Transverse colon (tissue), 4 donors: ENCODE measurements at regions not wholly inside any gene's neighbourhood (a gene's known extent, or its start where the extent isn't known, plus 50 kb on each side); places are given as distances from the start of the nearest gene placed in this dataset.

ENCODE experiments used
- DNase-seq: peaks from one replicate; pipeline ENCODE4 v3.0.0-alpha.2; 2019
- H3K27ac ChIP-seq, 4 donors: fragments of 200-600 bp; sonication (generic); 2 replicates each; pipeline ENCODE4 v1.5.1; 2016 to 2018; ENCODE audit warnings: inconsistent platforms in 4 of 4
- H3K27me3 ChIP-seq: fragments of 200-600 bp; sonication (generic); 2 replicates; pipeline ENCODE4 v1.5.1; 2017; ENCODE audit warnings: inconsistent platforms
- H3K36me3 ChIP-seq, 4 donors: fragments of 200-600 bp; sonication (generic); 2 replicates each; pipeline ENCODE4 v1.5.1; 2017 to 2019; ENCODE audit warnings: inconsistent platforms in 4 of 4
- H3K4me1 ChIP-seq, 4 donors: fragments of 200-600 bp; sonication (generic); 2 replicates each; pipeline ENCODE4 v1.5.1; 2017 to 2020; ENCODE audit warnings: inconsistent platforms in 4 of 4
- H3K4me3 ChIP-seq, 4 donors: fragments of 200-600 bp; sonication (generic); 1 replicate in 1 of 4; 2 replicates in 3 of 4; pipeline versions ENCODE4 v1.5.1 to v1.6.1; 2017 to 2019; ENCODE audit warnings: inconsistent platforms in 4 of 4
- H3K9me3 ChIP-seq, 2 donors: fragments of 200-600 bp; sonication (generic); 2 replicates each; pipeline ENCODE4 v1.5.1; 2017 to 2019; ENCODE audit warnings: inconsistent platforms in 2 of 2
- EP300 ChIP-seq: sonication (generic); formaldehyde crosslinking; IDR thresholded peaks from one replicate; pipeline ENCODE4 v1.6.1; 2017; ENCODE audit warnings: antibody characterized with exemption, low read depth
- POLR2A ChIP-seq: fragments of 450-650 bp; IDR thresholded peaks from one replicate; pipeline ENCODE4 v1.6.1; 2016; ENCODE audit warnings: antibody characterized with exemption, mild to moderate bottlenecking, moderate library complexity
- POLR2AphosphoS5 ChIP-seq, 3 donors: sonication (generic); formaldehyde crosslinking; IDR thresholded peaks; one replicate each; pipeline ENCODE4 v1.6.1; 2016; ENCODE audit warnings: antibody characterized with exemption in 3 of 3
- WGBS, 2 donors: methylation state at CpG; one replicate each; pipeline ENCODE4 v1.1.5; 2018; ENCODE audit warnings: low coverage in 1 of 2; 5-methylcytosine and 5-hydroxymethylcytosine counted together
- in situ Hi-C, 4 donors: fragments of 200-750 bp; cut with MboI; loops; one replicate each; pipeline versions ENCODE4 v1.15.0 to v1.15.1; 2017; ENCODE audit warnings: low sequenced_read_pairs in 3 of 4, low pct_ligation_motif_present in 1 of 4, low pct_unique_long_range_greater_than_20kb in 1 of 4
- intact Hi-C: fragments of 100-400 bp; cut with DNase I; formaldehyde crosslinking; loops from one replicate; pipeline ENCODE4 v1.15.1; 2023; ENCODE audit warnings: low total_unique reads
- TF ChIP-seq, protein P1 (sequence below), 5 experiments: fragments of 200-600 bp in 3 of 5; fragments of 450-650 bp in 2 of 5; sonication (generic) in 3 of 5; IDR thresholded peaks; 1 replicate in 2 of 5; 2 replicates in 3 of 5; pipeline ENCODE4 v1.5.1; 2016 to 2017; ENCODE audit warnings: antibody characterized with exemption in 5 of 5, inconsistent platforms in 3 of 5, mild to moderate bottlenecking in 2 of 5, moderate library complexity in 1 of 5

- no peaks in the 10 kb centered on the region for H3K36me3 ChIP-seq
- no peak overlapping the region for H3K27ac ChIP-seq
- DNase-seq: no peak
- no peaks in the 10 kb centered on the region for H3K9me3 ChIP-seq
- 85 to 100% methylated on average over 1 of the region's 1 CpG for WGBS, 2 donors
- no peak for TF ChIP-seq POLR2AphosphoS5 (IDR thresholded peaks at IDR 0.05)
- no peak for TF ChIP-seq POLR2A
- TF ChIP-seq EP300: no peak
- in situ Hi-C loops: no loop called here
- H3K27me3 ChIP-seq: peaks cover 48% of the 10 kb centered on the region
- intact Hi-C loops: no loop called here
- H3K4me3 ChIP-seq: no peak overlapping the region
- peaks cover 6 to 11% (median 8%) of the 10 kb centered on the region in 4 donors for H3K4me1 ChIP-seq
These were observed 593.0 kb upstream of the SGCD start for GRCh38 chr5:155733935-155734334.

DNA sequence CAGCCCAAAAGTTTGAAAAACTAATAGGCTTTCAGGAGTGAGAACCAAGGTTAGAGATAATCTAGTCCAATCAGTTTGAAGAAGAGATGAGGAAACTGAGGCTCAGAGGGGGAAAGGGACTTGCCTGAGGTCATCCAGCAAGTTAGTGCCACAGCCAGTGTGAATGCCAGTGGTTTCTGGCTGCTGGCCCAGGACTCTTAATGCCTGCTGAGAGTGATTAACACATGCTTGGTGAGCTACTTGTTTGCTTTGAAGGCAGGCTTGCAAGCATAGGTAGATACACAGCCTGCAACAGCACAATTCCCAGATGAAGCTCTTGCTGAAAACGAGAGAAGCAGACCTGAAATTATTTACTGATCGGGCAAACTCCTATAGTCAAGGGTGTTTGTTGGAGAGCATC lies 591.6 kb upstream of the SGCD start:
- intact Hi-C loops: no loop called here
- WGBS, 2 donors: 40 to 56% methylated on average over 2 of the region's 2 CpGs
- in situ Hi-C loops: no loop called here

GRCh38 chr5:155738616-155739015 lies 588.3 kb upstream of the SGCD start:
- WGBS, 2 donors: 82 to 84% methylated on average over 2 of the region's 2 CpGs
- in situ Hi-C loops: no loop called here

More for the DNA sequence above, 591.6 kb upstream of the SGCD start:
- TF ChIP-seq EP300 (no peak), POLR2A (no peak), POLR2AphosphoS5 (IDR thresholded peaks at IDR 0.05) (no peak)
- TF ChIP-seq, protein P1, sequence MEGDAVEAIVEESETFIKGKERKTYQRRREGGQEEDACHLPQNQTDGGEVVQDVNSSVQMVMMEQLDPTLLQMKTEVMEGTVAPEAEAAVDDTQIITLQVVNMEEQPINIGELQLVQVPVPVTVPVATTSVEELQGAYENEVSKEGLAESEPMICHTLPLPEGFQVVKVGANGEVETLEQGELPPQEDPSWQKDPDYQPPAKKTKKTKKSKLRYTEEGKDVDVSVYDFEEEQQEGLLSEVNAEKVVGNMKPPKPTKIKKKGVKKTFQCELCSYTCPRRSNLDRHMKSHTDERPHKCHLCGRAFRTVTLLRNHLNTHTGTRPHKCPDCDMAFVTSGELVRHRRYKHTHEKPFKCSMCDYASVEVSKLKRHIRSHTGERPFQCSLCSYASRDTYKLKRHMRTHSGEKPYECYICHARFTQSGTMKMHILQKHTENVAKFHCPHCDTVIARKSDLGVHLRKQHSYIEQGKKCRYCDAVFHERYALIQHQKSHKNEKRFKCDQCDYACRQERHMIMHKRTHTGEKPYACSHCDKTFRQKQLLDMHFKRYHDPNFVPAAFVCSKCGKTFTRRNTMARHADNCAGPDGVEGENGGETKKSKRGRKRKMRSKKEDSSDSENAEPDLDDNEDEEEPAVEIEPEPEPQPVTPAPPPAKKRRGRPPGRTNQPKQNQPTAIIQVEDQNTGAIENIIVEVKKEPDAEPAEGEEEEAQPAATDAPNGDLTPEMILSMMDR (IDR thresholded peaks at IDR 0.05): no peak
- no peaks in the 10 kb centered on the region for H3K36me3 ChIP-seq
- DNase-seq: no peak
- H3K27me3 ChIP-seq: peaks cover 33% of the 10 kb centered on the region
- no peak overlapping the region for H3K4me3 ChIP-seq
- no peaks in the 10 kb centered on the region for H3K4me1 ChIP-seq
- H3K27ac ChIP-seq: no peak overlapping the region
- H3K9me3 ChIP-seq: no peaks in the 10 kb centered on the region

DNA sequence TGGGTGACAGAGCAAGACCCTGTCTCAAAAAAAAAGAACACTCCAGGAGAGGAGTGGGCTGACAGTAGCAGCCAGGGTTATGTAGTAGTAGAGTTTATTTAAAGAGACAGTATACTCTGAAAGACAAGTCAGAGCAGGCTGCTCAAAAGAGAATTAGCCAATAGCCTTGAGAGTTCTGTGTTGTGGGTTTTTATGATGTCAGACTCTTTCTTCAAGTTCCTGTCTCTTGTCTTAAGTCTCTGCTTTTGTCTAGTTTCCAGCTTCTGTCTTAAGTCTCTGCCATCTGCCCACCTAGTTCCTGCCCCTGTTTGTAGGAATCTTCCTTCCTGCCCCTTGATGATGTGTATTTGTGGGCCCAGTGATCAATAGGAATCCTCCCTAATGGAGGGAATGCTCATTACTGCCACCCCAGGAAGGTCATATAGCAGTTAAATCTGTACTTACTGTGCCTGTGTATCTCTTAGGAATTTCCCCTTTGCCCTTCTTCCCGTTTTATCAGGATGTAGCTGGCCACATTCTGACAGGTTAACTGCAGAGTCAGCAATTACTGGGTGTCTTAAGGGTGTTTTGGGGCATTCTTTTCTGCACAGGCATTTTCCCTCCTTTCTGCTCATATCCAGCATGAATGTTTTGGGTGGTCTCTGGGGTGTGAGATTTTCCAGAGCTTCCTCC lies 580.5 kb upstream of the SGCD start:
- intact Hi-C loops (no loop called here), in situ Hi-C loops (no loop called here)
- no peaks in the 10 kb centered on the region for H3K36me3 ChIP-seq
- no peaks in the 10 kb centered on the region for H3K27me3 ChIP-seq
- H3K27ac ChIP-seq: no peak overlapping the region
- WGBS, 2 donors: 0 to 11% methylated on average over 1 of the region's 1 CpG
- TF ChIP-seq EP300 (no peak), POLR2A (no peak), POLR2AphosphoS5 (IDR thresholded peaks at IDR 0.05) (no peak)
- TF ChIP-seq, protein P1 (IDR thresholded peaks at IDR 0.05): no peak
- no peak for DNase-seq
- no peak overlapping the region for H3K4me3 ChIP-seq
- H3K4me1 ChIP-seq: no peaks in the 10 kb centered on the region
- H3K9me3 ChIP-seq: no peaks in the 10 kb centered on the region

More at GRCh38 chr5:155738616-155739015, 588.3 kb upstream of the SGCD start:
- H3K4me1 ChIP-seq: no peaks in the 10 kb centered on the region
- no peak overlapping the region for H3K4me3 ChIP-seq
- no peaks in the 10 kb centered on the region for H3K9me3 ChIP-seq
- no peak for DNase-seq
- H3K27me3 ChIP-seq: peaks cover 1% of the 10 kb centered on the region
- TF ChIP-seq POLR2A (no peak), POLR2AphosphoS5 (IDR thresholded peaks at IDR 0.05) (no peak), EP300 (no peak)
- TF ChIP-seq, protein P1 (IDR thresholded peaks at IDR 0.05): no peak
- intact Hi-C loops: no loop called here
- no peaks in the 10 kb centered on the region for H3K36me3 ChIP-seq
- H3K27ac ChIP-seq: no peak overlapping the region

DNA sequence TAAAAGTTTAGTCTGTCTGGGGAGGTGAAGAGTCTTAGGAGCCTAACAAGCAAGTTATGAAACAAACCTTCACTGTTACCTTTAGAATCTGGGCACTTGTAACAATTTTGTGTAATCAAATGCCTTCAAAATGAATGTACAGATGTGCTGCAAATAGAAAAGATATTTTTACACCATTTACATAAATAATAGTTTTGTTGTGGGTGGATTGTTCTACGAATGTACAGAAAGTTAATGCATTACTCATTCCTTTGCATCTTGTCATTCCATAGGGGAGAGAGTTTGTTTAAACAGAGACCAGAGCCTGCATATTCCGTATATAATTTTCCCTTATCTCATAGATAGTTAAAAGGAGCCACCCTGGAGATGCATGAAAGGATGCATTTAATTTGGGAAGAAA lies 576.9 kb upstream of the SGCD start:
- TF ChIP-seq POLR2A: no peak
- TF ChIP-seq, protein P1 (IDR thresholded peaks at IDR 0.05): no peak
- no peak for TF ChIP-seq EP300
- TF ChIP-seq POLR2AphosphoS5 (IDR thresholded peaks at IDR 0.05): no peak
- 41 to 60% methylated on average over 2 of the region's 2 CpGs for WGBS, 2 donors

More for the DNA sequence above, 576.9 kb upstream of the SGCD start:
- Histone ChIP-seq H3K4me1 (no peaks in the 10 kb centered on the region), H3K27me3 (no peaks in the 10 kb centered on the region), H3K27ac (no peak overlapping the region), H3K36me3 (no peaks in the 10 kb centered on the region), H3K4me3 (no peak overlapping the region), H3K9me3 (no peaks in the 10 kb centered on the region)
- DNase-seq: no peak
- in situ Hi-C loops (no loop called here), intact Hi-C loops (no loop called here)
